DND-41 (cell line): ENCODE measurements at regions not wholly inside any gene's neighbourhood (a gene's known extent, or its start where the extent isn't known, plus 50 kb on each side); places are given as distances from the start of the nearest gene placed in this dataset.
"Not testable (repeated sequence)": the region's sequence is repeated elsewhere in the genome, so short reads cannot be mapped to it uniquely, and the experiment has no call there.

Experiments used
- ATAC-seq: fragments of 200-7000 bp; cut with Tn5 transposase; 3 replicates; pipeline ENCODE4 v1.9.1; 2021; ENCODE audit warnings: low read depth; ENCODE audit not compliant: insufficient read depth
- DNase-seq: peaks from one replicate; pipeline ENCODE4 v3.0.0-alpha.2; 2020
- H2AFZ ChIP-seq: 2 replicates; pipeline ENCODE4 v1.6.0; 2012; ENCODE audit warnings: low read depth, low read length
- H3K27ac ChIP-seq: 2 replicates; pipeline ENCODE4 v1.5.1; 2012; ENCODE audit warnings: low read length, inconsistent platforms
- H3K27me3 ChIP-seq: fragments of 200-600 bp; sonication (generic); 2 replicates; pipeline ENCODE4 v1.6.0; 2012; ENCODE audit warnings: low read length, mild to moderate bottlenecking, inconsistent platforms; ENCODE audit not compliant: insufficient read depth, poor library complexity
- H3K36me3 ChIP-seq: 2 replicates; pipeline ENCODE4 v1.5.1; 2012; ENCODE audit warnings: low read length, inconsistent platforms; ENCODE audit not compliant: insufficient read depth
- H3K4me1 ChIP-seq: 2 replicates; pipeline ENCODE4 v1.5.1; 2012; ENCODE audit warnings: mild to moderate bottlenecking, low read length; ENCODE audit not compliant: insufficient read depth
- H3K4me2 ChIP-seq: 2 replicates; pipeline ENCODE4 v1.6.0; 2012; ENCODE audit warnings: mild to moderate bottlenecking, moderate library complexity, low read length, inconsistent platforms; ENCODE audit not compliant: insufficient read depth
- H3K4me3 ChIP-seq, 2 experiments: fragments of 200-600 bp in 1 of 2; shearing (Covaris generic) in 1 of 2; 2 replicates each; pipeline ENCODE4 v1.5.1; 2012 to 2016; ENCODE audit warnings: inconsistent platforms in 2 of 2, low read length in 2 of 2, mild to moderate bottlenecking in 2 of 2, low read depth in 1 of 2, moderate library complexity in 1 of 2
- H3K79me2 ChIP-seq: 2 replicates; pipeline ENCODE4 v1.6.0; 2012; ENCODE audit warnings: low read length, inconsistent platforms; ENCODE audit not compliant: insufficient read depth
- H3K9ac ChIP-seq: 2 replicates; pipeline ENCODE4 v1.6.0; 2012; ENCODE audit warnings: low read depth, mild to moderate bottlenecking, inconsistent platforms, low read length, moderate library complexity
- H3K9me3 ChIP-seq: 2 replicates; pipeline ENCODE4 v1.5.1; 2012; ENCODE audit warnings: low read length, moderate library complexity, mild to moderate bottlenecking, inconsistent platforms; ENCODE audit not compliant: insufficient read depth, severe bottlenecking
- H4K20me1 ChIP-seq: 2 replicates; pipeline ENCODE4 v1.6.0; 2012; ENCODE audit warnings: low read length; ENCODE audit not compliant: insufficient read depth

GRCh38 chr18:14225286-14225679 is 93.0 kb upstream of the ZNF519 start:
- not testable (repeated sequence) for H2AFZ ChIP-seq, ATAC-seq, H3K27me3 ChIP-seq, H3K4me2 ChIP-seq, DNase-seq, H3K79me2 ChIP-seq, H3K9ac ChIP-seq, H4K20me1 ChIP-seq, H3K27ac ChIP-seq, H3K4me3 ChIP-seq, H3K4me1 ChIP-seq
- peaks cover 31% of the 10 kb centered on the region for H3K36me3 ChIP-seq
- peaks cover 26% of the 10 kb centered on the region for H3K9me3 ChIP-seq

- H3K79me2 ChIP-seq, H2AFZ ChIP-seq, DNase-seq, H3K27ac ChIP-seq, H3K4me3 ChIP-seq, H3K4me2 ChIP-seq, ATAC-seq, H3K27me3 ChIP-seq, H4K20me1 ChIP-seq, H3K9ac ChIP-seq, H3K4me1 ChIP-seq: not testable (repeated sequence)
- H3K9me3 ChIP-seq, result peaks cover 26% of the 10 kb centered on the region
- H3K36me3 ChIP-seq, result peaks cover 31% of the 10 kb centered on the region
These were observed 92.5 kb upstream of the ZNF519 start for GRCh38 chr18:14224551-14225285.

GRCh38 chr18:14223919-14224318 is 91.7 kb upstream of the ZNF519 start:
- H3K79me2 ChIP-seq, H3K27me3 ChIP-seq, DNase-seq, H2AFZ ChIP-seq, ATAC-seq, H3K4me2 ChIP-seq, H3K27ac ChIP-seq, H4K20me1 ChIP-seq, H3K4me3 ChIP-seq, H3K4me1 ChIP-seq, H3K9ac ChIP-seq: not testable (repeated sequence)
- Histone ChIP-seq H3K9me3 (peaks cover 26% of the 10 kb centered on the region), H3K36me3 (peaks cover 31% of the 10 kb centered on the region)

- 0 out of 3 replicates have a peak, but pooled peaks have one; percentile 19 for ATAC-seq
- H3K27me3 ChIP-seq, H3K27ac ChIP-seq, H3K4me1 ChIP-seq, H3K4me2 ChIP-seq, H2AFZ ChIP-seq, H3K9ac ChIP-seq, H3K79me2 ChIP-seq, H4K20me1 ChIP-seq, H3K4me3 ChIP-seq: not testable (repeated sequence)
- DNase-seq, result peak; percentile 37
- peaks cover 26% of the 10 kb centered on the region for H3K9me3 ChIP-seq
- peaks cover 31% of the 10 kb centered on the region for H3K36me3 ChIP-seq
These were observed 91.1 kb upstream of the ZNF519 start for GRCh38 chr18:14223231-14223822.

- H3K4me1 ChIP-seq, H3K79me2 ChIP-seq, H3K4me3 ChIP-seq, H4K20me1 ChIP-seq, H3K27me3 ChIP-seq, H3K4me2 ChIP-seq, H3K27ac ChIP-seq, H3K9ac ChIP-seq, H2AFZ ChIP-seq: not testable (repeated sequence)
- Histone ChIP-seq H3K36me3 (peaks cover 31% of the 10 kb centered on the region), H3K9me3 (peaks cover 26% of the 10 kb centered on the region)
- DNase-seq (peak; percentile 31), ATAC-seq (0 out of 3 replicates have a peak, but pooled peaks have one; percentile 12)
These were observed 90.4 kb upstream of the ZNF519 start for GRCh38 chr18:14222354-14223221.
